ENCODE measurements at regions not wholly inside any gene's neighbourhood (a gene's known extent, or its start where the extent isn't known, plus 50 kb on each side); places are given as distances from the start of the nearest gene placed in this dataset.

- DNase-seq = no peak
Measured at GRCh38 chr2:23158306-23158705, 226.7 kb upstream of the KLHL29 start.

DNA sequence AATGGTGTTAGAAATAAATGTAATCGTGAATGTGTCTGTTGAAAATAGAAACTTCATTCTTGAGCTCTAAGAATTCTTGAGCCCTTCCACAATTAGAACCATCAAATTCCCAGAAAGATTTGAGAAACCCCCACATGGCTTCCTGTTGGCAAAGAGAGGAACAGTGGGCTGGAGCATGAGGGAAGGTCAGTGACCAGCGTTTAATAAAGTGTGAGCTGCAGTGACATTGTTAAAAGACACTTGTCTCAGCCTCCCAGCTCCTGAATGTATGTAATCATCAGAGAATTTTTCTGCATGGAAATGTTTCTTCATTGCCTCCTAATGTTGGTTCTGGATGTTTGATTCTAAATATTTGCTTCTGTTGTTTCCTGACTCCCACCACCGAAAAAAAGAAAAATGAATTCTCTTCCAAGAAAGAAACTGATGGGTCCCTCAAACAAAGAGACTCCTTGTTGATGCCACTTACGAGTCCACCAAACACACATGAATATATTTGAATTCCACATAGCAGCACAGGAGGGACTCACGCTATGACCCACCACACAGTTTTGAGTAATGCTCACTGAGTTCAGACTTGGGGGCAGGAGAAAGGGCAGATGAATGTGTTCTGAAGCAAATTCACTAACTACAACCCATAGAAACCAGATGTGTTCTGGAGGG, 225.1 kb upstream of the KLHL29 start:
- DNase-seq = no peak

GRCh38 chr2:23164173-23164572, 220.8 kb upstream of the KLHL29 start:
- DNase-seq = no peak

DNA sequence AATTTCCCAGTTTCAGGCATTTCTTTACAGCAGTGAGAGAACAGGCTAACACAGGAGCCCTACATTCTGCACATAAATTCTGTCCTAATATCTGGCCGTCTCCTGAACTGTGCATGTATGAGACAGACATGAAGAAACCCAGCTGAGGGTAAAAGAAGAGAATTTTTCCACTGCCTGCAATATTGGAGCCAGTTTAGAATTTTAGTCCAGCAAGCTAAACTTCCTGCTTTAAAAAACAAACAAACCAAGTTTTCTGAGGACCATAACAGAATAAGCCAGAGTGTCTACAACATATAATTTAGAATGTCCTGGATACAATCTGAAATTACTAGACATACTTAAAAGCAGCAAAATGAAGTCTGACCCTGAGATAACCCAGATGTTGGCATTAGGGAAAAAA, 215.1 kb upstream of the KLHL29 start:
- DNase-seq = no peak

DNA sequence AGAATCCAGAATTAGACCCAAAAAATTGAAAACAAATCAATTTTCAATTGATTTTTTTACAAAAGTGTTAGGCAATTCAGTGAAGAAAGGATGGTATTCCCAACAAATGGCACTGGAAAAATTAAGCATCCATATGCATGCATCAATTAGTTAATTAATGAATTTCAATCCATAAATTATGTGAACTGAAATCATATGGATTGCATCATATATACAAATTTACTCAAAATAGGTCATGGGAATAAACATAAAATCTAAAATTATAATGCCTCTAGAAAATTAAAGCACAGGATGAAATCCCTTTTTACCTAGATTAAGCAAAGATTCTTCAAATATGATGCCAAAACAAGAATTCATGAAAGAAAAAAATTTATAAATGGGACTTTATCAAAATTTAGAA, 213.9 kb upstream of the KLHL29 start:
- no peak for DNase-seq

GRCh38 chr2:23178396-23178795, 206.6 kb upstream of the KLHL29 start:
- DNase-seq = no peak

DNA sequence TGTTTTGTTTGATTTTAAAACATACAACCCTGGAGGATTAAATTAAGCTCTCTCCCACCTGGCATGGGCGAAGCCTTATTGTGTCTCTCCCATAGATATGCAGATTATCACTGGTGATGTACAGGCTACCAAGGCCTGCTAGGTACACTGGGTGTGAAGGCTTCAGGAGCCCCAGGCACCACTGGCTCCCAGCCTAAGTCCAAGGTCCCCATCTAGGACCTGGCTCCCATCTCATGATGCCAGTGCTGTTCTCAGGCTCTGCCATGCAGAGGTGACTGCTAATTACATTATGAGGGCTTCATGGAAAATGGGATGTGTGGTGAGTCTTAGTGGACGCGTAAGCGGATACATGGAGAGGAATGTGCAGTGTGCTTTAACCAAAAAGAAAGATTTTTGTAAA, 201.2 kb upstream of the KLHL29 start:
- no peak for DNase-seq

- DNase-seq = no peak
Measured at GRCh38 chr2:23198316-23199114, 186.5 kb upstream of the KLHL29 start.

GRCh38 chr2:23199115-23199918, 185.7 kb upstream of the KLHL29 start:
- DNase-seq = no peak

- no peak for DNase-seq
Measured at GRCh38 chr2:23200068-23200786, 184.8 kb upstream of the KLHL29 start.

DNA sequence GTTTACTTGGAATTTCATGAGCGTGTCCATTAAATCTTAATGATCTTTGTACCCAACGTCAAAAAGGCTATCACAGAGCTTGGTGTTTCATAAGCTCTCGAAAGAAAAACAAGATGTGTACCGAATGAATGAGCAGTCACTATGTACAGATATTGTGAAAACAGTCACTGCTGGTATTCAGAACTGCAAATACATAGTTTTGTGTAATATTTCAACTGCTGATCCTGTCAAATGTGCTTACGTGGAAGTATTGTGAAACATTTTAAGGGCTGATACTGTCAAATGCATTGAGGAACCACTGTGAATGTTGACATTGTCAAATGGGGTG, 184.2 kb upstream of the KLHL29 start:
- no peak for DNase-seq

- no peak for DNase-seq
Measured at GRCh38 chr2:23203383-23203782, 181.6 kb upstream of the KLHL29 start.

GRCh38 chr2:23204685-23205242, 180.2 kb upstream of the KLHL29 start:
- no peak for DNase-seq

DNA sequence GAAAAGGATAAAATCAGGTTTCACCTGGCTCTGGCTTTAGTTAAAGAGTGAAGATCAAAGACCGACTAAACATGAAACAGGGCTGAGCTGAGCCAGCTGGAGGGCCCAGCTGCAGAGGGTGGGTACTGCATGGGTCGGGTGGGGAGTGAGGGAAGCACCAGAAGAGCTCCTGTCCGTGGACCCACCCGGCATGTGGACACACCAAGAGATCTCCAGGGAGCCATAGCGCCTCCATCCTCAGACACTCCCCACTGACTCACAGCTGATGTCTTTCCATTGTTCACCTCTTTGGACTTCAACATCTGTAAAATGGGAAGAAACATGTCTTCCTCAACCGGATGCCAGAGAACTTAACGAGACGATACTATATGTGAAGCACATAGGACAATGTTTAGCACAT, 178.3 kb upstream of the KLHL29 start:
- DNase-seq = no peak

DNA sequence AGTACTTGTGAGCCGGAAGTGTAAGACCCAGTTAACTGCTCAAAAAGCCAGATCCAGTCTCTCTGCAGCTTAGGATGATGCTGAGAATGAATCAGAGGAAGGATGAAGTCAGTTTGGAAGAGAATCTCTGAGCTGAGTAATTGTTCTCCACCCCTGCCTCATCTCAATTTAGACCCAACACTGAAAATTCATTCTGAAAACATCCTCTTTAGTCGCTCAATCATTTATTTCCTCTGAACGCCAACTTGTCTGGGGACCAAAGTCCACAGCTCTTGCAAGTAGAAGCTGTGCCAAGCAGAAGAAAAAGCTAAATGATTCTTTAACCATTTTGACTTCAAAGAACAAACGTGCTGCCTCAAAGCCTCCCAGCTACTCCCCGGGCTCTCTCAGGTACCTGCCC, 177.1 kb upstream of the KLHL29 start:
- DNase-seq = peak in 1 of 51 donors; percentile 11

DNA sequence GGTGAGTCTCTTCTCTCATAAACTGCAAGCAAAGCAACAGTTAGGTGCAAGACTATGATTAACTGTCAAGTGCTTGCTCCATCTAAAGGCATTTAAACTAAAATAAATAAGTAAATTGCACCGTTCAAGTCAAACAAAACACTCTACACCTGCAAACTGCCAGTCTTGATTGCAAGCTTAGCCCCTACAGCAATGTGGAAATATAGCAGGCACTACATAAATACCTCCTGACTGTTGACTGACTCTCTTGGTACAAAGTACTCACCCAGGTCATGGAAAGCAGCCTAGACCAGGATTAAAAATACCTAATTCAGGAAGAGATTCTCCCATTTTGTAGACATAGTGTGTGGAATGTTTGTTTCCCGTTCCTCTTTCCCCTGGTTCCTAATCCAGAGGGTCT, 176.6 kb upstream of the KLHL29 start:
- no peak for DNase-seq

DNA sequence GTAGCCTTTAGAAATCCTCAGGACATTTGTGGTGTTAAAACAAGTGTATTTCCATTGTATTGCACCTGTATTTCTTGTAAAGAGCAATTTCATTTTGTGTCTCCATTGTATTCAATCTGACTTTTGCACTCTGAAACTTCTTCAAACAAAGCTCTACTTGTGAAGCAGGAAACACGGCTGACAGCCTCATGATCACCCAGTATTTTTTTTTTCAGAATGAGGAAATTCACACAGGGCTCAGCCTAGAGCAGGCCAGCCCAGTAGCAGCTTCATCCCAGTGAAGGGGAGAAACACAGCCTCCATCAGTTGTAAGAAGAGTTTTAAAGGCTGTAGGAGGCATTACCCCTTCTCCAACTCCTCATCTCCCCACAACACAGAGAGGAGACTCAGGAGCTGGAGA, 175.9 kb upstream of the KLHL29 start:
- peak in 4 of 51 donors; percentile 3 to 6 (median 5) for DNase-seq

DNA sequence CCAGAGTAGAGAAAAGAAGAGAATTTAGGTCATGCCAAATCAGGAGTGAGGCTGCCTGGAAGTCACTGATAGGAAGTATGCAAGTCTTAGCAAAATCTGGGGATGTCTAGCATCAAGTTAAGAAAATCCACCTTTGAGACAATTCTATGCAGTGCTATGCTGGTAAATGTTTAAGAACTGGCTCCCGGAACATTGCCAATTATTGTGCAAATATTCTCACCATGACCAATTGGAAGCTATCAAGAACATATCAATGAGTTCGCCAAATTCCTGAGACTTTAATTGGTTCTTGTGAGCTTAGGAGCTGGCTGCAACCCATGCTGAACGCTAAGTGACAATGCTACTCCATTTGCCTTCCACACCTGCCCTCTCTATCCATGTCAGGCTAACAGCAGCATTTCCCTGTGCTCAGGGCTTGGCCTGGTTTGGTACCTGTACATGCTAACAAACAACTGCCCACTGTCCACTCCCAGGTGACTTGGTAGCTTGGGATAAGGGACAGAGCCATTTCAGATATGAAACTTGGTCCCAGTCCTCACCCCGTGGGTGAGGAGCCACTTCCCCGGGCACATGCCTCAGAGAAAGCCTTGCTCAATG, 172.9 kb upstream of the KLHL29 start:
- no peak for DNase-seq

GRCh38 chr2:23213196-23213595, 171.8 kb upstream of the KLHL29 start:
- DNase-seq = no peak

- DNase-seq = no peak
Measured at GRCh38 chr2:23215016-23215415, 170.0 kb upstream of the KLHL29 start.

DNA sequence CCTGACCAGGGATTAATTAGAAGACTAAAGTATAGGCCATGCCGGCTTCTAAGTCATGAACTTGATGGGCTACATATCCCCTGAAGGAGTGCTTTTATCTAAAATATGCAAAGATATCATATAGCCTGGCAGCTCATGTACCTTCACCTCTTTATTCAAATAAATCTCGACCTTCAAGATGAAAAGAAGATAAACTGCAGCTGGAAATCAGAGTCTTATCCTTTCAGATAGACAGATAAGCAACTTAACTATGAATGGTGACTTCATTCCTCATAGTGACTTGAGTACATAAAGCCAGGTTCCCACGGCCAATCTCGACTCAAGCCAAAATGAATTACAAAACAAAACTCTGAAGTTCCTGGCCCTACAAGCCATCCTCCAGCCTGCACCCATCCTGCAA, 165.3 kb upstream of the KLHL29 start:
- DNase-seq = no peak

Data from hypothalamus (tissue), 51 donors.